ENCODE measurements at regions not wholly inside any gene's neighbourhood (a gene's known extent, or its start where the extent isn't known, plus 50 kb on each side); places are given as distances from the start of the nearest gene placed in this dataset.

- no peak for DNase-seq (ENCODE audit: extremely low read depth, low read depth)
- no peak overlapping the region for H3K4me3 ChIP-seq (replicated peaks; ENCODE audit: low read depth, low read length)
Observed at GRCh38 chr1:81682490-81682889, 118.2 kb upstream of the ADGRL2 start.

DNA sequence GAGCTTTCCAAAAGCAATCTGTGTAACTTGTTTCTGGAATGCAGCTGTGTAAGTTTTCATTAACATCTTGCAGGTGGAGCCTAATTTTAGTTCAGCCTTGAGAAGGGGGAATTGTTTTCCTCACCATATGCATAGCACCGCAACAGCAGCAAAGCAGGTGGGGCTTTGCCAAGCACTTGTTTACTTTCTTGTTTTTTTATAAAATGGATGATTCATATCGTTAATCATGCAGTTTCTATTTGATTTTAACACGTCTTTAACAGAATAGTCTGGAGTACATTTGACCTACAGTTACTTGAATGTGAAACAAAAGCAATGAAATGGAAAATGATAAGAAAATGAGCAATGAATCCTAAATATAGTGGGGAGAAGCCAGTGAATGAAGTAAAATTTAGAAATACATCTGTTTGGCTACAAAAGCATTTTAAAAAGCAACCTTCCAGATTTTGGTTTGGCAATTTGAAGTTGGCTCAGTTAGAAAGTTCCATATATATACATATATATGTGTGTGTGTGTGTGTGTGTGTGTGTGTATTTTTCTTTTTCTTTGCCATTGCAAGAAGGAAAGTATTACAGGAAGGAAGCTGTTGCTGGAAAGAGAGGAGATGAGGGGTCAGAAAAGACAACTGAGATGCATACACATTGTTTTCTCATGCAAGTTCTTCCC, 119.0 kb upstream of the ADGRL2 start:
- H3K4me3 ChIP-seq (replicated peaks; ENCODE audit: low read depth, low read length): no peak overlapping the region
- TF ChIP-seq CTCF (IDR thresholded peaks at IDR 0.05; ENCODE audit: low read depth, low read length, missing control alignments): no peak
- no peak for DNase-seq (ENCODE audit: extremely low read depth, low read depth)

More at GRCh38 chr1:81682490-81682889, 118.2 kb upstream of the ADGRL2 start:
- no peak for TF ChIP-seq CTCF (IDR thresholded peaks at IDR 0.05; ENCODE audit: low read depth, low read length, missing control alignments)

- TF ChIP-seq CTCF (IDR thresholded peaks at IDR 0.05; ENCODE audit: low read depth, low read length, missing control alignments): no peak
- DNase-seq (ENCODE audit: extremely low read depth, low read depth): no peak
- H3K4me3 ChIP-seq (replicated peaks; ENCODE audit: low read depth, low read length): no peak overlapping the region
Observed at GRCh38 chr1:81681114-81681513, 119.6 kb upstream of the ADGRL2 start.

GRCh38 chr1:81679942-81680341, 120.8 kb upstream of the ADGRL2 start:
- no peak for DNase-seq (ENCODE audit: extremely low read depth, low read depth)

DNA sequence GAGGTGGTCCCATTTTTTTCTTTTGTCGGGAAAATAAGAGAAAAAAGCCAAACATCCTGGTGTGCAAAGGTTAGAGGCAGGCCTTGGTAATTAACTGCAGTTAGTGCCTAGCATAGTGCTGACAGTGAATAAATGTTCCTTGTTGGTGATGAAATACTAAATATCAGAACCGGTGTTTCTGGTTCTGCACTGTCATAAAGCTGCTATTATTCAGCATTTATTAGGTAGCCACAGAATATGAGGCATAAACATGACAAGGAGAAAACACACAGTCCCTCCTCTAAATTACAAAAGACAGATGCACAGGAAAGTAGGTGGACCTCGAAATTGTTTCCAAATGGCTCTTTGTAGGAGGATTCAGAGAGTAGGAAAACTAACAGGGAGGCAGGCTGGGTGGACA, 122.0 kb upstream of the ADGRL2 start:
- no peak for DNase-seq (ENCODE audit: extremely low read depth, low read depth)
- no peak overlapping the region for H3K4me3 ChIP-seq (replicated peaks; ENCODE audit: low read depth, low read length)
- TF ChIP-seq CTCF (IDR thresholded peaks at IDR 0.05; ENCODE audit: low read depth, low read length, missing control alignments): no peak

More at GRCh38 chr1:81679942-81680341, 120.8 kb upstream of the ADGRL2 start:
- no peak overlapping the region for H3K4me3 ChIP-seq (replicated peaks; ENCODE audit: low read depth, low read length)
- no peak for TF ChIP-seq CTCF (IDR thresholded peaks at IDR 0.05; ENCODE audit: low read depth, low read length, missing control alignments)

- TF ChIP-seq CTCF (IDR thresholded peaks at IDR 0.05; ENCODE audit: low read depth, low read length, missing control alignments): no peak
- DNase-seq (ENCODE audit: extremely low read depth, low read depth): no peak
- H3K4me3 ChIP-seq (replicated peaks; ENCODE audit: low read depth, low read length): no peak overlapping the region
Observed at GRCh38 chr1:81672766-81673165, 128.0 kb upstream of the ADGRL2 start.

DNA sequence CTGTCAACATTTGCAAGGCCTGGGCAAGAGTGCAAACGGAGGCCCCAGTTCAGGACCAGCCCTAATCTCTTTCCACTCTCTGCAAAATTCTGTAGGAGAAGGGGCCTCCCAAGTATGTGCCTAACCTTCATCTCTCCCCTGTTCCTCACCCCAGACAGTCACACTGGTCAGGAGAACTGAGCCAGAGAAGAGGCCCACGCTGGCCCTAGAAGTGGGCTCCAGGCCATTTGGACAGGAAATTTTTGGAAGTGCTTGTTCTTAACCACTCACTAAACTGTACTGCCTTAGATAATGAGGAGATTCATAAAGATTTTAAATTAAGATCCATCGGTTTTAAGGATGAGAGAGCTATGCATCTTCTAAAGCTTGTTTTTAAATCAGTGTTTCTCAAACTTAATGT, 129.7 kb upstream of the ADGRL2 start:
- DNase-seq (ENCODE audit: extremely low read depth, low read depth): no peak
- TF ChIP-seq CTCF (IDR thresholded peaks at IDR 0.05; ENCODE audit: low read depth, low read length, missing control alignments): no peak
- no peak overlapping the region for H3K4me3 ChIP-seq (replicated peaks; ENCODE audit: low read depth, low read length)
